ENCODE measurements at regions not wholly inside any gene's neighbourhood (a gene's known extent, or its start where the extent isn't known, plus 50 kb on each side); places are given as distances from the start of the nearest gene placed in this dataset.

GRCh38 chr13:23086968-23087623, 93.7 kb upstream of the SGCG start:
- Histone ChIP-seq H3K79me1 (ENCODE audit: low read length) (no peaks in the 10 kb centered on the region), H3K18ac (ENCODE audit: low read length) (no peak overlapping the region), H2AK5ac (ENCODE audit: low read length) (no peak overlapping the region), H2BK120ac (ENCODE audit: low read depth, low read length) (no peak overlapping the region), H3K4me1 (ENCODE audit: control insufficient read depth, low read depth, low read length) (no peaks in the 10 kb centered on the region), H3K27ac (ENCODE audit: low read depth, low read length) (no peak overlapping the region), H4K8ac (ENCODE audit: low read depth, low read length) (no peak overlapping the region), H4K5ac (ENCODE audit: low read length) (no peak overlapping the region), H3K36me3 (ENCODE audit: control insufficient read depth, insufficient read depth, low read length) (no peaks in the 10 kb centered on the region), H3K4ac (ENCODE audit: low read depth, low read length) (no peak overlapping the region), H3K56ac (ENCODE audit: low read length) (no peak overlapping the region), H3K4me3 (ENCODE audit: low read length) (no peak overlapping the region), H2BK15ac (replicated peaks; ENCODE audit: low read depth) (no peak overlapping the region), H3K4me2 (ENCODE audit: low read length) (no peak overlapping the region), H3K79me2 (ENCODE audit: control insufficient read depth, insufficient read depth, low read length) (no peaks in the 10 kb centered on the region), H3K23ac (ENCODE audit: low read length) (no peak overlapping the region), H3K9ac (ENCODE audit: low read length) (no peak overlapping the region), H2BK5ac (ENCODE audit: low read length) (no peak overlapping the region), H3K27me3 (ENCODE audit: insufficient read depth, low read length, poor library complexity) (no peaks in the 10 kb centered on the region)
- WGBS (ENCODE audit: extremely low coverage, insufficient coverage, low lambda C conversion rate): no CpG with 5 or more reads among the region's 2 CpGs
- DNase-seq: peak; percentile 23

DNA sequence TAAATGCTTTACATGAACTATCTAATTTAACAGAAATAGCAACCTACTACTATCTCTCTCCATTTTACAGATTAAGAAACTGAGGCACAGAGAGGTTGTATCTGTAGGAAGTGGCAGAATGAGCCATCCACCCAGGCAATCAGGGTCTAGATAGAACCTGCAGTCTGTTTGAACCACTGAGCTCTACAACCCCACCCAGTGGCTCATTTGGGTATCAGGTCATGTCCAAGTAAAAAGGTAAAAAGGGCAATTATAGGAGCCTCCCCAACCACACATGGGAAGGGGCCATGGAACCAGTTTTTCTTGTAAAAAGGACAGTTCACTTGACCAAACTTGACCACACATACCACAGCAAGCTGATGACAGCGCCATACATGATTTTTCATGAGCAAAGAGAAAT, 92.9 kb upstream of the SGCG start:
- no peaks in the 10 kb centered on the region for H3K36me3 ChIP-seq (ENCODE audit: control insufficient read depth, insufficient read depth, low read length)
- H3K9ac ChIP-seq (ENCODE audit: low read length): no peak overlapping the region
- H3K18ac ChIP-seq (ENCODE audit: low read length): no peak overlapping the region
- no peaks in the 10 kb centered on the region for H3K79me1 ChIP-seq (ENCODE audit: low read length)
- peak; percentile 72 for DNase-seq
- no peak overlapping the region for H3K27ac ChIP-seq (ENCODE audit: low read depth, low read length)
- H3K79me2 ChIP-seq (ENCODE audit: control insufficient read depth, insufficient read depth, low read length): no peaks in the 10 kb centered on the region
- no peaks in the 10 kb centered on the region for H3K27me3 ChIP-seq (ENCODE audit: insufficient read depth, low read length, poor library complexity)
- no CpG with 5 or more reads among the region's 1 CpG for WGBS (ENCODE audit: extremely low coverage, insufficient coverage, low lambda C conversion rate)
- H3K56ac ChIP-seq (ENCODE audit: low read length): no peak overlapping the region
- no peak overlapping the region for H2BK15ac ChIP-seq (replicated peaks; ENCODE audit: low read depth)
- H4K8ac ChIP-seq (ENCODE audit: low read depth, low read length): no peak overlapping the region
- no peak overlapping the region for H3K4ac ChIP-seq (ENCODE audit: low read depth, low read length)
- no peak overlapping the region for H3K4me3 ChIP-seq (ENCODE audit: low read length)
- H2BK120ac ChIP-seq (ENCODE audit: low read depth, low read length): no peak overlapping the region
- no peak overlapping the region for H3K23ac ChIP-seq (ENCODE audit: low read length)
- no peak overlapping the region for H2BK5ac ChIP-seq (ENCODE audit: low read length)
- H3K4me1 ChIP-seq (ENCODE audit: control insufficient read depth, low read depth, low read length): no peaks in the 10 kb centered on the region
- H2AK5ac ChIP-seq (ENCODE audit: low read length): no peak overlapping the region
- no peak overlapping the region for H4K5ac ChIP-seq (ENCODE audit: low read length)
- H3K4me2 ChIP-seq (ENCODE audit: low read length): no peak overlapping the region

DNA sequence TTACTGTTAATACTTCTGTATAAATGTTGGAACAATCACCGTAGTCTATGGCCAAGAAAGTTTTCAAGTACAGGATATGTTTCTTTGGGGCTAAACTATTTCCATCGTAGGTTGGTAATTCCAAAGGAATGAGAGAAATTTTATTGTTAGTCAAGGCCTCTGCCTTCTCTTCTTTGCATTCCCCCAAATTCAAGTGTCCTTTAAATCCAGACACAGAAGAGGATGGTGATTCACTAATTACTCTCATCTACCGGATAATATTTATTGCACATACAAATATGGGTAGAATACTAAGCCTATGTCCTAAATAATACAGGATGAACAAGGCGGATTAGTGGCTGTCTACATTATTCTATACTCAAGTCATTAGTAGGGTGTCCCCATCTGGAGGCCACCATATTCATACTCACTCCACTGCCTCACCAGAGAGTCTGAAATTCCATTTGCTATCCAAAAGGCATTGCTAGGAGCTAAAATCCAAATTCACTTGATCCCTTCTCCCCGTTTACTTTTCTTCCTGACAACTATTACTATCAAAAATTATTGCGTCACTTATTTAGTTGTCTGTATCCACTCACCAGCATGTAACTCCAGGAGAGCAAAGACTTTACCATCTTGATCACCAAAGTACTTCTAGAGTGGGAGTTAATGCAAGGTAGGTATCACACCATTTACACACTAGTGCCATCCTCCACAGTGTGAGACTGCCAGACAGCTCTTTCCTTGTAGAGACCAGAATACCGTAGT, 82.4 kb upstream of the SGCG start:
- Histone ChIP-seq H3K9ac (ENCODE audit: low read length) (no peak overlapping the region), H3K4me1 (ENCODE audit: control insufficient read depth, low read depth, low read length) (no peaks in the 10 kb centered on the region), H3K4ac (ENCODE audit: low read depth, low read length) (no peak overlapping the region), H3K79me2 (ENCODE audit: control insufficient read depth, insufficient read depth, low read length) (no peaks in the 10 kb centered on the region), H3K4me3 (ENCODE audit: low read length) (no peak overlapping the region), H3K56ac (ENCODE audit: low read length) (no peak overlapping the region), H2BK120ac (ENCODE audit: low read depth, low read length) (no peak overlapping the region), H2BK5ac (ENCODE audit: low read length) (no peak overlapping the region), H4K8ac (ENCODE audit: low read depth, low read length) (no peak overlapping the region), H2BK15ac (replicated peaks; ENCODE audit: low read depth) (no peak overlapping the region), H3K36me3 (ENCODE audit: control insufficient read depth, insufficient read depth, low read length) (no peaks in the 10 kb centered on the region), H4K5ac (ENCODE audit: low read length) (no peak overlapping the region), H3K27ac (ENCODE audit: low read depth, low read length) (no peak overlapping the region), H3K23ac (ENCODE audit: low read length) (no peak overlapping the region), H3K27me3 (ENCODE audit: insufficient read depth, low read length, poor library complexity) (no peaks in the 10 kb centered on the region), H2AK5ac (ENCODE audit: low read length) (no peak overlapping the region), H3K79me1 (ENCODE audit: low read length) (no peaks in the 10 kb centered on the region), H3K4me2 (ENCODE audit: low read length) (no peak overlapping the region), H3K18ac (ENCODE audit: low read length) (no peak overlapping the region)
- DNase-seq: no peak
- no CpG with 5 or more reads among the region's 7 CpGs for WGBS (ENCODE audit: extremely low coverage, insufficient coverage, low lambda C conversion rate)

DNA sequence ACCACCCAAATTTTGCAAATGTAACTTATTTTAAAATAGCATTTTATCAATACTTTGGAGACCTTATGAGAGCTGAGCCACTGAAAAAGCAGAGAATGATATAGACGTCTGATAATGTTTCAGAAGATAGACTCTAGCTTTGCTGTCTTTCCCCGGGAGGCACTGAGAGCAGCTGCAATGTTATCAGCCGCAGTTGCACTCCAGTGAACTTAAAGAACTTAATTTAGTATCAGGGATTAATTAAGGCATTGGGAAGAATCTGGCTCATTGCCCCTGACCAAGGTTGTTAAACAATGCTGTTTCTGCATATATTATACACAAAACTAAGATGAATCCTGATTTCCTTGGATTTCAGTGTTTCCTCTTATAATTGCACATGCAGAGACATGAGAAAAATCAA, 75.7 kb upstream of the SGCG start:
- no peak overlapping the region for H3K9ac ChIP-seq (ENCODE audit: low read length)
- no peak overlapping the region for H4K8ac ChIP-seq (ENCODE audit: low read depth, low read length)
- WGBS (ENCODE audit: extremely low coverage, insufficient coverage, low lambda C conversion rate): no CpG with 5 or more reads among the region's 3 CpGs
- no peak overlapping the region for H3K56ac ChIP-seq (ENCODE audit: low read length)
- H3K4me1 ChIP-seq (ENCODE audit: control insufficient read depth, low read depth, low read length): no peaks in the 10 kb centered on the region
- no peak overlapping the region for H3K27ac ChIP-seq (ENCODE audit: low read depth, low read length)
- H4K5ac ChIP-seq (ENCODE audit: low read length): no peak overlapping the region
- no peak overlapping the region for H3K23ac ChIP-seq (ENCODE audit: low read length)
- no peak overlapping the region for H3K4ac ChIP-seq (ENCODE audit: low read depth, low read length)
- no peak overlapping the region for H2BK120ac ChIP-seq (ENCODE audit: low read depth, low read length)
- no peaks in the 10 kb centered on the region for H3K27me3 ChIP-seq (ENCODE audit: insufficient read depth, low read length, poor library complexity)
- DNase-seq: no peak
- no peak overlapping the region for H3K4me3 ChIP-seq (ENCODE audit: low read length)
- no peak overlapping the region for H2BK5ac ChIP-seq (ENCODE audit: low read length)
- no peaks in the 10 kb centered on the region for H3K79me2 ChIP-seq (ENCODE audit: control insufficient read depth, insufficient read depth, low read length)
- no peak overlapping the region for H3K4me2 ChIP-seq (ENCODE audit: low read length)
- H3K18ac ChIP-seq (ENCODE audit: low read length): no peak overlapping the region
- H3K79me1 ChIP-seq (ENCODE audit: low read length): no peaks in the 10 kb centered on the region
- H3K36me3 ChIP-seq (ENCODE audit: control insufficient read depth, insufficient read depth, low read length): no peaks in the 10 kb centered on the region
- H2BK15ac ChIP-seq (replicated peaks; ENCODE audit: low read depth): no peak overlapping the region
- H2AK5ac ChIP-seq (ENCODE audit: low read length): no peak overlapping the region

DNA sequence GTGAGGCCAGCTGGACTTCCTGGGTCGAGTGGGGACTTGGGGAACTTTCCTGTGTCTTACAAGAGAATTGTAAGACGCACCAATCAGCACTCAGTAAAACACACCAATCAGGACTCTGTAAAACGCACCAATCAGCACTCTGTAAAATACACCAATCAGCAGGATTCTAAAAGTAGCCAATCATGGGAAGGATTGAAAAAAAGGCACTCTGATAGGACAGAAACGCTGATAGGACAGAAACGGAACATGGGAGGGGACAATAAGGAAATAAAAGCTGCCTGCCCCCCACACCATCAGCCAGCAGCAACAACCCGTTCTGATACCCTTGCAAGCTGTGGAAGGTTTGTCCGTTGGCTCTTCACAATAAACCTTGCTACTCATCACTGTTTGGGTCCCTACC, 73.1 kb upstream of the SGCG start:
- no peak overlapping the region for H4K5ac ChIP-seq (ENCODE audit: low read length)
- no peak overlapping the region for H3K4me2 ChIP-seq (ENCODE audit: low read length)
- no peak overlapping the region for H4K8ac ChIP-seq (ENCODE audit: low read depth, low read length)
- no peak overlapping the region for H3K9ac ChIP-seq (ENCODE audit: low read length)
- H3K4me1 ChIP-seq (ENCODE audit: control insufficient read depth, low read depth, low read length): no peaks in the 10 kb centered on the region
- no peak overlapping the region for H3K4me3 ChIP-seq (ENCODE audit: low read length)
- no peak overlapping the region for H2BK15ac ChIP-seq (replicated peaks; ENCODE audit: low read depth)
- H3K56ac ChIP-seq (ENCODE audit: low read length): no peak overlapping the region
- H3K18ac ChIP-seq (ENCODE audit: low read length): no peak overlapping the region
- no peaks in the 10 kb centered on the region for H3K79me2 ChIP-seq (ENCODE audit: control insufficient read depth, insufficient read depth, low read length)
- no peaks in the 10 kb centered on the region for H3K79me1 ChIP-seq (ENCODE audit: low read length)
- no peak overlapping the region for H2BK120ac ChIP-seq (ENCODE audit: low read depth, low read length)
- H3K36me3 ChIP-seq (ENCODE audit: control insufficient read depth, insufficient read depth, low read length): no peaks in the 10 kb centered on the region
- H3K4ac ChIP-seq (ENCODE audit: low read depth, low read length): no peak overlapping the region
- H3K23ac ChIP-seq (ENCODE audit: low read length): no peak overlapping the region
- no peaks in the 10 kb centered on the region for H3K27me3 ChIP-seq (ENCODE audit: insufficient read depth, low read length, poor library complexity)
- no peak for DNase-seq
- no CpG with 5 or more reads among the region's 7 CpGs for WGBS (ENCODE audit: extremely low coverage, insufficient coverage, low lambda C conversion rate)
- H3K27ac ChIP-seq (ENCODE audit: low read depth, low read length): no peak overlapping the region
- no peak overlapping the region for H2AK5ac ChIP-seq (ENCODE audit: low read length)
- no peak overlapping the region for H2BK5ac ChIP-seq (ENCODE audit: low read length)
